C4-2B (cell line): ENCODE measurements at regions not wholly inside any gene's neighbourhood (a gene's known extent, or its start where the extent isn't known, plus 50 kb on each side); places are given as distances from the start of the nearest gene placed in this dataset.

Experiments
- ZFX ChIP-seq: fragments of 450-650 bp; IDR thresholded peaks from 2 replicates; pipeline ENCODE4 v1.6.1; 2017
- TF ChIP-seq, protein P1 (sequence below): fragments of 450-650 bp; conservative IDR thresholded peaks from 2 replicates; pipeline ENCODE4 v1.5.1; 2017; ENCODE audit warnings: mild to moderate bottlenecking

GRCh38 chr7:19519443-19520021 is 189.3 kb downstream of the POLR1F start:
- TF ChIP-seq, protein P1, sequence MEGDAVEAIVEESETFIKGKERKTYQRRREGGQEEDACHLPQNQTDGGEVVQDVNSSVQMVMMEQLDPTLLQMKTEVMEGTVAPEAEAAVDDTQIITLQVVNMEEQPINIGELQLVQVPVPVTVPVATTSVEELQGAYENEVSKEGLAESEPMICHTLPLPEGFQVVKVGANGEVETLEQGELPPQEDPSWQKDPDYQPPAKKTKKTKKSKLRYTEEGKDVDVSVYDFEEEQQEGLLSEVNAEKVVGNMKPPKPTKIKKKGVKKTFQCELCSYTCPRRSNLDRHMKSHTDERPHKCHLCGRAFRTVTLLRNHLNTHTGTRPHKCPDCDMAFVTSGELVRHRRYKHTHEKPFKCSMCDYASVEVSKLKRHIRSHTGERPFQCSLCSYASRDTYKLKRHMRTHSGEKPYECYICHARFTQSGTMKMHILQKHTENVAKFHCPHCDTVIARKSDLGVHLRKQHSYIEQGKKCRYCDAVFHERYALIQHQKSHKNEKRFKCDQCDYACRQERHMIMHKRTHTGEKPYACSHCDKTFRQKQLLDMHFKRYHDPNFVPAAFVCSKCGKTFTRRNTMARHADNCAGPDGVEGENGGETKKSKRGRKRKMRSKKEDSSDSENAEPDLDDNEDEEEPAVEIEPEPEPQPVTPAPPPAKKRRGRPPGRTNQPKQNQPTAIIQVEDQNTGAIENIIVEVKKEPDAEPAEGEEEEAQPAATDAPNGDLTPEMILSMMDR: no peak
- TF ChIP-seq ZFX: no peak
